IMR-90 (cell line): ENCODE measurements at regions not wholly inside any gene's neighbourhood (a gene's known extent, or its start where the extent isn't known, plus 50 kb on each side); places are given as distances from the start of the nearest gene placed in this dataset.

Experiments
- ATAC-seq: fragments of 200-7000 bp; cut with Tn5 transposase; 2 replicates; pipeline ENCODE4 v1.9.1; 2020; ENCODE audit warnings: low read depth, mild to moderate bottlenecking, moderate library complexity
- BruUV-seq: library from RNA; stranded (reverse); fragments of 400-500 nt; replicated peaks from 2 replicates; lab custom pipeline; 2021; lab: Mats Ljungman, UMichigan
- CTCF ChIA-PET: fragments of 300-600 bp; formaldehyde crosslinking; extraction: SDS; loops from one replicate; lab custom pipeline; 2021; ENCODE audit warnings: antibody characterized with exemption; lab: Yijun Ruan, JAX
- POLR2A ChIA-PET: fragments of 300-600 bp; sonication (Branson Sonifier 250); formaldehyde crosslinking; loops from one replicate; lab custom pipeline; 2022; ENCODE audit warnings: antibody characterized with exemption; ENCODE audit not compliant: unreplicated experiment; lab: Charles Lee
- DNase-seq: peaks from one replicate; pipeline ENCODE4 v3.0.0; 2013
- H2AFZ ChIP-seq: replicated peaks from 2 replicates; pipeline ENCODE3; 2013; ENCODE audit warnings: low read length, mild to moderate bottlenecking; ENCODE audit not compliant: poor library complexity
- H2AK5ac ChIP-seq: 2 replicates; pipeline ENCODE4 v1.6.1; 2013; ENCODE audit warnings: low read depth, low read length, inconsistent platforms
- H2AK9ac ChIP-seq: replicated peaks from 2 replicates; pipeline ENCODE3; 2013; ENCODE audit warnings: mild to moderate bottlenecking, low read depth, low read length, moderate library complexity; ENCODE audit not compliant: poor library complexity
- H2BK120ac ChIP-seq: 2 replicates; pipeline ENCODE4 v1.6.1; 2013; ENCODE audit warnings: low read depth, low read length, inconsistent platforms
- H2BK15ac ChIP-seq: 3 replicates; pipeline ENCODE4 v1.6.1; 2013; ENCODE audit warnings: low read depth, low read length, inconsistent platforms
- H2BK20ac ChIP-seq: 2 replicates; pipeline ENCODE4 v1.6.1; 2013; ENCODE audit warnings: low read depth, mild to moderate bottlenecking, inconsistent platforms, low read length, moderate library complexity
- H2BK5ac ChIP-seq: 2 replicates; pipeline ENCODE4 v1.6.1; 2013; ENCODE audit warnings: mild to moderate bottlenecking, low read depth, low read length, inconsistent platforms; ENCODE audit not compliant: poor library complexity, severe bottlenecking
- H3K14ac ChIP-seq: replicated peaks from 2 replicates; pipeline ENCODE4 v1.6.1; 2013; ENCODE audit warnings: low read depth, low read length, inconsistent platforms
- H3K18ac ChIP-seq: 2 replicates; pipeline ENCODE4 v1.6.1; 2013; ENCODE audit warnings: low read depth, low read length, control low read depth
- H3K23ac ChIP-seq: 2 replicates; pipeline ENCODE4 v1.6.1; 2013; ENCODE audit warnings: low read depth, low read length, inconsistent platforms
- H3K27ac ChIP-seq: 2 replicates; pipeline ENCODE4 v1.5.1; 2013; ENCODE audit warnings: mild to moderate bottlenecking, control low read depth, low read length; ENCODE audit not compliant: insufficient read depth
- H3K27me3 ChIP-seq: 2 replicates; pipeline ENCODE4 v1.6.1; 2013; ENCODE audit warnings: low read length; ENCODE audit not compliant: control insufficient read depth, insufficient read depth
- H3K36me3 ChIP-seq: 2 replicates; pipeline ENCODE4 v1.6.1; 2013; ENCODE audit warnings: low read length, mixed read lengths; ENCODE audit not compliant: control insufficient read depth, insufficient read depth
- H3K4ac ChIP-seq: 2 replicates; pipeline ENCODE4 v1.6.1; 2013; ENCODE audit warnings: low read depth, low read length, inconsistent platforms
- H3K4me1 ChIP-seq: 2 replicates; pipeline ENCODE4 v1.6.1; 2013; ENCODE audit warnings: low read length, mixed read lengths; ENCODE audit not compliant: control insufficient read depth, insufficient read depth
- H3K4me2 ChIP-seq: 2 replicates; pipeline ENCODE4 v1.6.1; 2013; ENCODE audit warnings: low read depth, mild to moderate bottlenecking, control low read depth, low read length, moderate library complexity
- H3K4me3 ChIP-seq: 2 replicates; pipeline ENCODE4 v1.5.1; 2013; ENCODE audit warnings: low read depth, mild to moderate bottlenecking, control low read depth, low read length, moderate library complexity; ENCODE audit not compliant: insufficient read depth
- H3K56ac ChIP-seq: 2 replicates; pipeline ENCODE4 v1.6.1; 2013; ENCODE audit warnings: low read length, inconsistent platforms; ENCODE audit not compliant: insufficient read depth; ENCODE audit errors: extremely low read depth
- H3K79me1 ChIP-seq, 2 experiments: 2 replicates each; pipeline ENCODE4 v1.6.1; 2013; ENCODE audit warnings: low read length in 2 of 2, inconsistent platforms in 1 of 2, low read depth in 1 of 2
- H3K9ac ChIP-seq: 2 replicates; pipeline ENCODE4 v1.6.1; 2013; ENCODE audit warnings: low read depth, low read length, control low read depth
- H3K9me1 ChIP-seq: 2 replicates; pipeline ENCODE4 v1.6.1; 2013; ENCODE audit warnings: low read length, inconsistent platforms; ENCODE audit not compliant: insufficient read depth
- H3K9me3 ChIP-seq: 2 replicates; pipeline ENCODE4 v1.6.1; 2013; ENCODE audit warnings: low read length; ENCODE audit not compliant: control insufficient read depth, insufficient read depth
- H4K20me1 ChIP-seq: 2 replicates; pipeline ENCODE4 v1.6.1; 2013; ENCODE audit warnings: low read length, inconsistent platforms; ENCODE audit not compliant: insufficient read depth
- H4K5ac ChIP-seq: 2 replicates; pipeline ENCODE4 v1.6.1; 2013; ENCODE audit warnings: mild to moderate bottlenecking, low read depth, low read length, control low read depth
- H4K8ac ChIP-seq, 2 experiments: 2 replicates each; pipeline ENCODE4 v1.6.1; 2013; ENCODE audit warnings: low read depth in 2 of 2, low read length in 2 of 2, control low read depth in 1 of 2, inconsistent platforms in 1 of 2
- H4K91ac ChIP-seq: 2 replicates; pipeline ENCODE4 v1.6.1; 2013; ENCODE audit warnings: low read depth, low read length, inconsistent platforms; ENCODE audit not compliant: insufficient read depth
- MAFK ChIP-seq: IDR thresholded peaks from 2 replicates; pipeline ENCODE4 v1.6.1; 2012; ENCODE audit warnings: low read depth, low read length, improper control_type of control experiment
- SMC3 ChIP-seq: fragments of 150-350 bp; IDR thresholded peaks from 2 replicates; pipeline ENCODE4 v1.6.1; 2016; ENCODE audit warnings: low read depth, mild to moderate bottlenecking, antibody characterized with exemption, low read length, moderate library complexity
- WGBS, 2 experiments: methylation state at CpG; one replicate each; pipeline versions ENCODE4 v1.1.5 to v1.1.7; 2013; ENCODE audit warnings: missing lambda C conversion rate in 2 of 2; ENCODE audit not compliant: insufficient read length in 1 of 2; ENCODE audit errors: extremely low coverage in 2 of 2; 5-methylcytosine and 5-hydroxymethylcytosine counted together
- dilution Hi-C: fragments of 300-500 bp; cut with HindIII; formaldehyde crosslinking; loops from one replicate; pipeline ENCODE4 v1.14.3; 2018; ENCODE audit warnings: low sequenced_read_pairs; ENCODE audit not compliant: unreplicated experiment
- in situ Hi-C: fragments of 300-500 bp; cut with MboI; formaldehyde crosslinking; loops from 3 replicates; pipeline ENCODE4 v1.14.3; 2019; ENCODE audit warnings: low sequenced_read_pairs, inconsistent platforms, mixed read lengths
- intact Hi-C: fragments of 100-400 bp; cut with micrococcal nuclease; formaldehyde crosslinking; loops from 2 replicates; pipeline ENCODE4 v1.10.0; 2022

GRCh38 chr16:64858076-64858475 is 263.8 kb downstream of the CDH11 start:
- no peaks in the 10 kb centered on the region for H3K9me3 ChIP-seq
- no peak overlapping the region for H3K4me3 ChIP-seq
- in situ Hi-C loops (no loop called here), intact Hi-C loops (no loop called here), dilution Hi-C loops (no loop called here)
- no peak overlapping the region for H4K5ac ChIP-seq
- peaks cover 1% of the 10 kb centered on the region; the same call in 1 of the 2 replicates for H3K4me1 ChIP-seq
- TF ChIP-seq MAFK (0 out of 2 replicates have a peak, but pooled peaks have one; percentile 36), SMC3 (no peak)
- DNase-seq = peak; percentile 78
- H2AK5ac ChIP-seq = no peak overlapping the region
- no peak overlapping the region for H3K23ac ChIP-seq
- no peak overlapping the region for H4K91ac ChIP-seq
- CTCF ChIA-PET = interaction anchor here (0.8 kb wide), 1 partner anchor 15 kb away, joined by 3 read pairs; no protein-coding TSS in a partner anchor
- ATAC-seq = peak; percentile 90
- no peak overlapping the region for H3K4me2 ChIP-seq
- no peak overlapping the region for H2BK120ac ChIP-seq
- H2AFZ ChIP-seq = no peak overlapping the region
- H2BK20ac ChIP-seq = no peak overlapping the region
- H2BK5ac ChIP-seq = peak overlapping the region; percentile 3
- no peak overlapping the region for H3K14ac ChIP-seq
- no peak overlapping the region for H3K56ac ChIP-seq
- no peaks in the 10 kb centered on the region for H3K27me3 ChIP-seq
- BruUV-seq = no TSS peak
- no peak overlapping the region for H2AK9ac ChIP-seq
- WGBS, 2 experiments = no CpG with 5 or more reads among the region's 1 CpG
- H3K9me1 ChIP-seq = peaks cover 4% of the 10 kb centered on the region
- H3K79me1 ChIP-seq = no peaks in the 10 kb centered on the region
- no peak overlapping the region for H4K8ac ChIP-seq
- H2BK15ac ChIP-seq = no peak overlapping the region
- no peak overlapping the region for H3K4ac ChIP-seq
- no peaks in the 10 kb centered on the region for H3K36me3 ChIP-seq
- POLR2A ChIA-PET = no interaction called here
- no peak overlapping the region for H3K18ac ChIP-seq
- H3K9ac ChIP-seq = no peak overlapping the region
- no peak overlapping the region for H3K27ac ChIP-seq
- H4K20me1 ChIP-seq = no peaks in the 10 kb centered on the region
